ENCODE measurements at regions not wholly inside any gene's neighbourhood (a gene's known extent, or its start where the extent isn't known, plus 50 kb on each side); places are given as distances from the start of the nearest gene placed in this dataset.

DNA sequence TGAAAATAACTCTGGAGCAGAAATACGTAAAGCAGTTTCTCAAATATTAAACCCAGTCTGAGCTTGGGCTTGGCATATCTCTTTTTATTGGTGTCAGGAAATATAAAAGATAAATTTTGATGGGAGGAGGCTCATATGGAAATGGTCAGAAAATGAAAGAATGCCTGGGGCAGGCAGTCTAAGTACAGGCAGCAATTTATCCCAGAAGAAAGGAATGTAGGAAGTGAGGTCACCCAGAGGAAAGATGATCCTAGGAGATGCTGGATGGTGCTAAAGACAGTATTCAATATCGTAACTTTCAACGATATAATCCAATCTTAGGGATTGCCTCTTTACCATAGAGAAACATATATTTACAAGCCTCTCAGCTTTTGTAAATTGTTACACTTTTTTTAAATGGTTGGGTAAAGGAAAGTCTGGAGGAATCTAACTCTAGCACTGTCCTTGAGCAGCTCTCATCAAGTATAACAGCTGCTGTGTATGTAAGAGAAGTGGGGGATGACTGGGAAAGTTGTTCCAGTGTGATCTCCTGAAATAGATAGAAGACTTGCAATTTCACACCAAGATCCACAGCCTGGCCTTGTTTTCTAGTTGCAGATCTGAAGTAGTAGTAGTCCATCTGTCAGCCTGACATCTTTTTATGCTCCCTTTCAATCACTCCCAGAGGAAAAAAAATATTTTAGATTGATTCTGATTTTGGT, 256.9 kb upstream of the SASH1 start:
- Histone ChIP-seq H3K56ac (ENCODE audit: extremely low read depth, insufficient read depth, low read length) (peak overlapping the region; percentile 17; the same call in 1 of the 2 replicates), H3K36me3 (ENCODE audit: control insufficient read depth, insufficient read depth, low read length) (no peaks in the 10 kb centered on the region), H3K4ac (ENCODE audit: low read depth, low read length) (no peak overlapping the region), H4K91ac (ENCODE audit: insufficient read depth, low read depth, low read length) (no peak overlapping the region), H2BK15ac (ENCODE audit: low read depth, low read length) (no peak overlapping the region), H3K4me2 (ENCODE audit: low read depth, low read length) (no peak overlapping the region), H2BK20ac (ENCODE audit: low read depth, low read length) (no peak overlapping the region), H3K4me1 (ENCODE audit: control insufficient read depth, insufficient read depth, low read length) (no peaks in the 10 kb centered on the region), H3K23ac (ENCODE audit: low read depth, low read length) (no peak overlapping the region), H3K27me3 (ENCODE audit: control insufficient read depth, insufficient read depth, low read length) (no peaks in the 10 kb centered on the region), H2AFZ (replicated peaks; ENCODE audit: low read length, poor library complexity) (no peak overlapping the region), H3K9ac (ENCODE audit: low read depth, low read length) (no peak overlapping the region), H2BK120ac (ENCODE audit: low read depth, low read length) (no peak overlapping the region), H2BK5ac (ENCODE audit: low read depth, low read length, poor library complexity, severe bottlenecking) (no peak overlapping the region), H3K14ac (replicated peaks; ENCODE audit: low read depth, low read length) (no peak overlapping the region), H3K79me1 (ENCODE audit: low read depth in 1 of 2, low read length in 2 of 2) (no peaks in the 10 kb centered on the region), H3K9me1 (ENCODE audit: insufficient read depth, low read length) (no peaks in the 10 kb centered on the region), H3K4me3 (ENCODE audit: insufficient read depth, low read depth, low read length) (no peak overlapping the region), H4K8ac (ENCODE audit: low read depth in 2 of 2, low read length in 2 of 2) (no peak overlapping the region), H3K9me3 (ENCODE audit: control insufficient read depth, insufficient read depth, low read length) (no peaks in the 10 kb centered on the region), H2AK9ac (replicated peaks; ENCODE audit: low read depth, low read length, poor library complexity) (no peak overlapping the region), H4K20me1 (ENCODE audit: insufficient read depth, low read length) (no peaks in the 10 kb centered on the region), H3K18ac (ENCODE audit: low read depth, low read length) (no peak overlapping the region), H3K27ac (ENCODE audit: insufficient read depth, low read length) (no peak overlapping the region), H4K5ac (ENCODE audit: low read depth, low read length) (no peak overlapping the region), H2AK5ac (ENCODE audit: low read depth, low read length) (no peak overlapping the region)
- ChIA-PET CTCF (no interaction called here), POLR2A (ENCODE audit: unreplicated experiment) (no interaction called here)
- no peak for TF ChIP-seq FOS (IDR thresholded peaks at IDR 0.05; ENCODE audit: low read depth, low read length)
- no peak for TF ChIP-seq MXI1 (IDR thresholded peaks at IDR 0.05; ENCODE audit: borderline replicate concordance, low read depth, low read length)
- TF ChIP-seq USF2 (IDR thresholded peaks at IDR 0.05; ENCODE audit: low read depth, low read length) = no peak
- no peak for TF ChIP-seq CEBPB (IDR thresholded peaks at IDR 0.05; ENCODE audit: low read depth, low read length)
- TF ChIP-seq SMC3 (IDR thresholded peaks at IDR 0.05; ENCODE audit: low read depth, low read length) = no peak
- no peak for TF ChIP-seq CHD1 (IDR thresholded peaks at IDR 0.05; ENCODE audit: low read depth, low read length)
- TF ChIP-seq MAZ (IDR thresholded peaks at IDR 0.05; ENCODE audit: borderline replicate concordance, low read depth, low read length) = no peak
- no peak for TF ChIP-seq RAD21 (IDR thresholded peaks at IDR 0.05; ENCODE audit: low read length)
- TF ChIP-seq BHLHE40 (IDR thresholded peaks at IDR 0.05; ENCODE audit: low read depth, low read length) = no peak
- TF ChIP-seq NFE2L2 (IDR thresholded peaks at IDR 0.05; ENCODE audit: low read depth, low read length) = no peak
- TF ChIP-seq RFX5 (IDR thresholded peaks at IDR 0.05; ENCODE audit: low read depth, low read length) = no peak
- in situ Hi-C loops (cut with MboI; ENCODE audit: low sequenced_read_pairs) = no loop called here
- dilution Hi-C loops (cut with HindIII; ENCODE audit: low sequenced_read_pairs, unreplicated experiment) = no loop called here
- BruUV-seq (replicated peaks) = no TSS peak
- ATAC-seq (ENCODE audit: low read depth) = peak; percentile 86
- intact Hi-C loops (cut with micrococcal nuclease) = no loop called here
- DNase-seq = peak; percentile 19
- no CpG with 5 or more reads among the region's 3 CpGs for WGBS, 2 experiments (ENCODE audit: extremely low coverage in 2 of 2, insufficient read length in 1 of 2)

Measured in IMR-90 (cell line).